Motor neuron (in vitro differentiated cells): ENCODE measurements at regions not wholly inside any gene's neighbourhood (a gene's known extent, or its start where the extent isn't known, plus 50 kb on each side); places are given as distances from the start of the nearest gene placed in this dataset.
"Not testable (repeated sequence)": the region's sequence is repeated elsewhere in the genome, so short reads cannot be mapped to it uniquely, and the experiment has no call there.

Experiments
- ATAC-seq, 8 experiments: fragments of 200-7000 bp; cut with Tn5 transposase; replicated peaks in 6 of 8; 2 replicates each; pipeline ENCODE4 v1.8.0; 2021; ENCODE audit warnings: mild to moderate bottlenecking in 8 of 8, moderate library complexity in 8 of 8
- H3K27ac ChIP-seq, 2 donors: fragments of 250-450 bp; sonication (Bioruptor Pico); 2 replicates each; pipeline ENCODE4 v1.9.0; 2021; ENCODE audit warnings: antibody characterized with exemption in 2 of 2, mild to moderate bottlenecking in 2 of 2, moderate library complexity in 1 of 2
- H3K4me1 ChIP-seq, 2 donors: fragments of 250-450 bp; sonication (Bioruptor Pico); replicated peaks in 1 of 2; 2 replicates each; pipeline ENCODE4 v1.6.1; 2021; ENCODE audit warnings: antibody characterized with exemption in 2 of 2, mild to moderate bottlenecking in 2 of 2, moderate library complexity in 1 of 2
- H3K4me3 ChIP-seq, 5 donors: fragments of 250-450 bp; sonication (Bioruptor Pico); 2 replicates each; pipeline ENCODE4 v1.9.0; 2021; ENCODE audit warnings: antibody characterized with exemption in 5 of 5, mild to moderate bottlenecking in 5 of 5, moderate library complexity in 4 of 5
- WGBS, 10 experiments: fragments of 450-650 bp; shearing (Covaris generic); methylation state at CpG; one replicate each; pipeline ENCODE4 v1.0.0; 2022; 5-methylcytosine and 5-hydroxymethylcytosine counted together
- in situ Hi-C, 9 experiments: fragments of 400-800 bp; cut with MboI; loops; one replicate each; pipeline ENCODE4 v1.15.0; 2021; ENCODE audit warnings: low sequenced_read_pairs in 9 of 9, low pct_unique_long_range_greater_than_20kb in 2 of 9; ENCODE audit not compliant: unreplicated experiment in 9 of 9

- H3K4me3 ChIP-seq, H3K27ac ChIP-seq, in situ Hi-C loops, ATAC-seq, H3K4me1 ChIP-seq: not testable (repeated sequence)
- 35 to 82% (median 55%) methylated on average over 1 to 6 of the region's 8 CpGs; no CpG with 5 or more reads in 5 of the 10 experiments for WGBS, 10 experiments
Observed at GRCh38 chr14:106768972-106769700, 1242.8 kb downstream of the TMEM121 start.

GRCh38 chr14:106770158-106770672, 1243.8 kb downstream of the TMEM121 start:
- in situ Hi-C loops, H3K4me3 ChIP-seq, ATAC-seq, H3K4me1 ChIP-seq, H3K27ac ChIP-seq: not testable (repeated sequence)
- WGBS, 10 experiments = 0 to 33% methylated on average over 1 of the region's 5 CpGs; no CpG with 5 or more reads in 8 of the 10 experiments

- H3K4me3 ChIP-seq, ATAC-seq, H3K4me1 ChIP-seq, in situ Hi-C loops, H3K27ac ChIP-seq: not testable (repeated sequence)
- WGBS, 10 experiments = 0 to 17% (median 0%) methylated on average over 1 to 2 of the region's 11 CpGs; no CpG with 5 or more reads in 7 of the 10 experiments
Observed at GRCh38 chr14:106774889-106775480, 1248.6 kb downstream of the TMEM121 start.

- WGBS, 10 experiments = 0 to 89% (median 22%) methylated on average over 2 to 4 of the region's 4 CpGs
- no peak overlapping the region for H3K27ac ChIP-seq
- H3K4me1 ChIP-seq = no peaks in the 10 kb centered on the region
- in situ Hi-C loops = no loop called here
- ATAC-seq = no peak
- no peak overlapping the region for H3K4me3 ChIP-seq
Observed at GRCh38 chr14:106776395-106776983, 1250.1 kb downstream of the TMEM121 start.

GRCh38 chr14:106778986-106779385, 1252.6 kb downstream of the TMEM121 start:
- Histone ChIP-seq H3K27ac (no peak overlapping the region), H3K4me3 (no peak overlapping the region), H3K4me1 (no peaks in the 10 kb centered on the region)
- no peak for ATAC-seq
- in situ Hi-C loops = no loop called here

GRCh38 chr14:106786697-106787096, 1260.3 kb downstream of the TMEM121 start:
- in situ Hi-C loops = no loop called here
- no peak overlapping the region for H3K27ac ChIP-seq
- no peak overlapping the region for H3K4me3 ChIP-seq
- whole genome bisulfite sequencing, 10 experiments = 0 to 14% (median 0%) methylated on average over 1 of the region's 1 CpG; no CpG with 5 or more reads in 3 of the 10 experiments
- H3K4me1 ChIP-seq = no peaks in the 10 kb centered on the region
- no peak for ATAC-seq

GRCh38 chr14:106787626-106788025, 1261.2 kb downstream of the TMEM121 start:
- in situ Hi-C loops = no loop called here
- WGBS, 10 experiments = 0 to 42% (median 25%) methylated on average over 1 to 2 of the region's 2 CpGs; no CpG with 5 or more reads in 2 of the 10 experiments
- ATAC-seq = no peak
- no peak overlapping the region for H3K4me3 ChIP-seq
- no peak overlapping the region for H3K27ac ChIP-seq
- H3K4me1 ChIP-seq = no peaks in the 10 kb centered on the region

GRCh38 chr14:106788534-106788933, 1262.2 kb downstream of the TMEM121 start:
- WGBS, 10 experiments = 11 to 80% (median 50%) methylated on average over 1 to 5 of the region's 6 CpGs; no CpG with 5 or more reads in 2 of the 10 experiments
- in situ Hi-C loops = no loop called here

GRCh38 chr14:106789318-106789717, 1262.9 kb downstream of the TMEM121 start:
- no peak for ATAC-seq
- H3K4me1 ChIP-seq = no peaks in the 10 kb centered on the region
- no peak overlapping the region for H3K27ac ChIP-seq
- H3K4me3 ChIP-seq = no peak overlapping the region
- 0 to 87% (median 68%) methylated on average over 1 to 3 of the region's 3 CpGs for WGBS, 10 experiments
- in situ Hi-C loops = no loop called here

More at GRCh38 chr14:106788534-106788933, 1262.2 kb downstream of the TMEM121 start:
- H3K4me3 ChIP-seq = no peak overlapping the region
- no peaks in the 10 kb centered on the region for H3K4me1 ChIP-seq
- ATAC-seq = no peak
- H3K27ac ChIP-seq = no peak overlapping the region

- H3K4me3 ChIP-seq = no peak overlapping the region
- WGBS, 10 experiments = 0 to 80% (median 41%) methylated on average over 1 to 13 of the region's 17 CpGs; no CpG with 5 or more reads in 6 of the 10 experiments
- in situ Hi-C loops = no loop called here
- ATAC-seq = peak in 1 of 8 experiments; percentile 70
- H3K4me1 ChIP-seq = no peaks in the 10 kb centered on the region
- no peak overlapping the region for H3K27ac ChIP-seq
Observed at GRCh38 chr14:106790189-106791036, 1264.0 kb downstream of the TMEM121 start.

GRCh38 chr14:106792543-106792942, 1266.2 kb downstream of the TMEM121 start:
- WGBS, 10 experiments = 0 to 56% (median 49%) methylated on average over 1 to 5 of the region's 5 CpGs; no CpG with 5 or more reads in 4 of the 10 experiments
- Histone ChIP-seq H3K27ac (no peak overlapping the region), H3K4me1 (no peaks in the 10 kb centered on the region), H3K4me3 (no peak overlapping the region)
- in situ Hi-C loops = no loop called here
- ATAC-seq = no peak

- H3K4me3 ChIP-seq, H3K27ac ChIP-seq, in situ Hi-C loops, H3K4me1 ChIP-seq, ATAC-seq: not testable (repeated sequence)
- 0 to 58% (median 14%) methylated on average over 2 to 4 of the region's 4 CpGs; no CpG with 5 or more reads in 1 of the 10 experiments for WGBS, 10 experiments
Observed at GRCh38 chr14:106798166-106798565, 1271.8 kb downstream of the TMEM121 start.
